Neuron (in vitro differentiated cells): ENCODE measurements at regions not wholly inside any gene's neighbourhood (a gene's known extent, or its start where the extent isn't known, plus 50 kb on each side); places are given as distances from the start of the nearest gene placed in this dataset.

Experiments used
- H2AFZ ChIP-seq: one replicate; pipeline ENCODE4 v1.6.1; 2013; ENCODE audit warnings: low read depth, mild to moderate bottlenecking, inconsistent platforms, low read length, moderate library complexity
- H3K27me3 ChIP-seq: one replicate; pipeline ENCODE4 v1.6.1; 2013; ENCODE audit warnings: low read length; ENCODE audit not compliant: insufficient read depth
- H3K36me3 ChIP-seq: one replicate; pipeline ENCODE4 v1.6.1; 2013; ENCODE audit warnings: low read length; ENCODE audit not compliant: insufficient read depth
- H3K4me1 ChIP-seq: one replicate; pipeline ENCODE4 v1.6.1; 2013; ENCODE audit warnings: low read length; ENCODE audit not compliant: insufficient read depth
- H3K4me3 ChIP-seq: 2 replicates; pipeline ENCODE4 v1.5.1; 2013; ENCODE audit warnings: mild to moderate bottlenecking, low read length, moderate library complexity
- H3K9me3 ChIP-seq: one replicate; pipeline ENCODE4 v1.6.1; 2013; ENCODE audit warnings: low read length

DNA sequence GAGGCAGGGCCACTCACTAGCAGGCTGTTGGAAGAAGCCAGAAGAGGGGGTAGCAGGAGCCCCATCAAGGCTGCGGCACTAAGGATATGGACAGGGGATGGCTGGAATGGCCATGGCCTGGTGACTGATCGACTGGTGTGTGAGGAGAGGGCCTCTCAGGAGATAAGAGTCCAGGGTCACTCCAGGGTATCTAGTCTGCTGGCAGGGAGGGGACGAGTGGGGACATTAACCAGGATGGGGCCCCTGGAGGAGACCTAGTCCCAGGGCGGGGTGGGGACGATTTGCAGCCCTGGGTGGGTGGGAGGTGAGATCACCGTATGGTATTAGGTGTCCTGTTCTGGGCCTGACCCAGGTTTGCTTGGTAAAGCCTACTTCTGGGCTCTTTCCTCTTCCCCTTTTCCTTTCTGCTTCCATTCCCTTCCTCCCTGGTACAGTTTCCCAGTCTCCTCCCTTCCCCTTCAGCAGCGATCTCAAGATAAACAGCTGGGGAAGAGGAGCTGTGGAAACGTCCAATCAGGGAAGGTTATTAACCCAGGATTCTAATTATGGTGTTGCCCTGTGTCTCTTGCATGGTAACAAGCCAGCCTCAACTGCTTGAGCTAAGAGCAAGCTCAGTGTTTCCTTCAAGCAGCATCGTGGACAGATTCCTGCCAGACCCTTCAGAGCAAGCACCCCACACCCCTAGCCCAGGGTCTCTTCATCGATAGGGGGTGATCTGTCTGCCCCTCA, 233.2 kb downstream of the RPS24 start:
- Histone ChIP-seq H2AFZ (no peak overlapping the region), H3K27me3 (no peaks in the 10 kb centered on the region), H3K9me3 (no peaks in the 10 kb centered on the region), H3K4me3 (no peak overlapping the region), H3K36me3 (no peaks in the 10 kb centered on the region), H3K4me1 (peaks cover 5% of the 10 kb centered on the region)

DNA sequence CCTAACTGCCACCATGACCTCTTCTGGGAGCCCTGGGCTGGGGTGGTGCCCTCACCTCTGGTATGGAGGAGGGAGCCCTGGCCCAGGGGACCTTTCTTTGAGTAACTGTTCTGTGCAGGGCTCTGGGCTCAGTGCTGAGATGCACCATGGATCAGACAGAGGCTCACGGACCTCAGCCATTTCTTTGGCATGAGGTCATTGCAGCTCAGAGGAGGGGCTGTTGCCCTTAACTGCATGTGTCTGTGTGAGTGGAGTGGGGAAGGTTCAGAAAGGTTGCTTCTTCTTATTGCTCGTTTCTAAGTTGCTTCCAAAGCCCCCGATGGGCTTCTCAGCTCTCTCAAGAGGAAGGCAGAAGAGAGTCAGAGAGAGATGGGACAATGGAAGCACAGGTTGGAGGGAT, 233.9 kb downstream of the RPS24 start:
- Histone ChIP-seq H2AFZ (no peak overlapping the region), H3K4me3 (no peak overlapping the region), H3K9me3 (no peaks in the 10 kb centered on the region), H3K27me3 (no peaks in the 10 kb centered on the region), H3K36me3 (no peaks in the 10 kb centered on the region), H3K4me1 (peaks cover 5% of the 10 kb centered on the region)

DNA sequence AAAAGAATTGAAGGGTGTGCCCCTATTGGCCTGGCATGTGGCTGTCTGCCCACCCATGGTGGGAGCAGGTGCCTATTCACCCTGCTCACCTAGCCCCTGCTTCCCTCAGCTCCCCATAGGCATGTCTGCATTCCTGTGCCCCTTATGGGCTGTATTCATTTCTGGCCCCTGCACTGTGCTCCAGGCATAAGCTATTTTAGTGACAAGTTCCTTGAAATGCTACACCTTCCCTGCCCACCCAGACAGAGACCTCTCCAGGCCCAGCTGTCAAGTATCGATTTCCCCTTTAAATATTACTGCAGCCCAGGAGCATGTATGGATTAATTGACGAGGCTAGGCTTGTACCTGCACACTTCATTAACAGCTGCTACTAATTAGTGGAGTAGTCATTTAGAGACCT, 235.4 kb downstream of the RPS24 start:
- Histone ChIP-seq H3K4me1 (peaks cover 5% of the 10 kb centered on the region), H3K4me3 (no peak overlapping the region), H2AFZ (no peak overlapping the region), H3K9me3 (no peaks in the 10 kb centered on the region), H3K27me3 (no peaks in the 10 kb centered on the region), H3K36me3 (no peaks in the 10 kb centered on the region)

DNA sequence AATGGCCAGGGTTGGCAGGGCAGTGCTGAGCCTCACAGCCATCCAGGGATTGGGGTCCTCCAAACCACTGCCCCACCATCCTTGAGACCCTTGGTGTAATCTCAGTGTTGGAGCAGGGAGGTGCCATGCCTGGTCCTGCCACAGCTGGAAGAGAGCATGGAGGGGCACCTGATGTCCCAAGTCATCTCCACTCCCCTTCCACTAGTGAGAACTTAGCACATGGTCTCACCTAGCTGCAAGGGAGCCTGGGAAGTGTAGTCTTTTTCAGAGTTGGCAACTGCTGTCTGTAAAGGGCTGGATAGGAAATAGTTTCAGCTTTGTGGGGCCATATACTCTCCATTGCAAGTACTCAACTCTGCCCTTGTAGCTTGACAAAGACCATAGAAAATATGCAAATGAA, 238.7 kb downstream of the RPS24 start:
- Histone ChIP-seq H3K4me1 (peaks cover 2% of the 10 kb centered on the region), H3K27me3 (peaks cover 3% of the 10 kb centered on the region), H3K36me3 (no peaks in the 10 kb centered on the region), H2AFZ (no peak overlapping the region), H3K9me3 (no peaks in the 10 kb centered on the region), H3K4me3 (no peak overlapping the region)

DNA sequence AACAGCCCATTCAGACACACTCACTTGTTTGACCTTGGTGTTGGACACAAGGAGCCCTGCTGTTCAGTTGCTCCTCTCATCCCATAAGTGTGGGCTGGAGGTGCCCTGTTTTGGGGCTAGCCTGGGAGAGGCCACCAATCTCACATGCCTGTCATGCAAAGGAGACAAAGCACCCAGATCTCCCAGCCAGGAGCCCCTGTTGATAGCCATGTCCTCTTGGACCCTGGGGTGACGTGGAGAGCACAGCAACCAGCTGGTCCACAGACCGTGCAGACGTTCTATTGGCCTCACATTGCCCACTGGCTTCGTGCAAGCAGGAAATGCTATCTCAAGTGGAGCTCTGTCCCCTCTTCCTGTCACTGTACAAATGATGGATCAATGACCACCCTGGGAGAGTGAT, 240.8 kb downstream of the RPS24 start:
- Histone ChIP-seq H3K36me3 (no peaks in the 10 kb centered on the region), H2AFZ (no peak overlapping the region), H3K4me3 (no peak overlapping the region), H3K27me3 (peaks cover 3% of the 10 kb centered on the region), H3K4me1 (no peaks in the 10 kb centered on the region), H3K9me3 (no peaks in the 10 kb centered on the region)

DNA sequence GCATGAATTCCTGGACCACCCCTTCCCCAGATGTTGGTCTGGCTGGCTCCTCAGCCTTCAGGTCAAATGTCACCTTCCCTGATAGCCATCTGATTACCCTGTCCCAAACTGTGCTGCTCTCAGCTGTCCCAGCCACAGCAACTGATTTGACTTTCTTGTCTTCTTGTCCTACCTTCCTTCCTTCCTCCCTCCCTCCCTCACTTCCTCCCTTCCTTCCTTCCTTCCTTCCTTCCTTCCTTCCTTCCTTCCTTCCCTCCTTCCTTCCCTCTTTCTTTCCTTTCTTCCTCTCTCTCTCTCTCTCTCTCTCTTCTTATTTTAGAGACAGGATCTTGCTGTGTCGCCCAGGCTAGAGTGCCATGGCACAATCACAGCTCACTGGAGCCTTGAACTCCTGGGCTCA, 242.5 kb downstream of the RPS24 start:
- Histone ChIP-seq H3K36me3 (no peaks in the 10 kb centered on the region), H3K27me3 (peaks cover 3% of the 10 kb centered on the region), H2AFZ (no peak overlapping the region), H3K9me3 (no peaks in the 10 kb centered on the region), H3K4me1 (no peaks in the 10 kb centered on the region), H3K4me3 (no peak overlapping the region)

DNA sequence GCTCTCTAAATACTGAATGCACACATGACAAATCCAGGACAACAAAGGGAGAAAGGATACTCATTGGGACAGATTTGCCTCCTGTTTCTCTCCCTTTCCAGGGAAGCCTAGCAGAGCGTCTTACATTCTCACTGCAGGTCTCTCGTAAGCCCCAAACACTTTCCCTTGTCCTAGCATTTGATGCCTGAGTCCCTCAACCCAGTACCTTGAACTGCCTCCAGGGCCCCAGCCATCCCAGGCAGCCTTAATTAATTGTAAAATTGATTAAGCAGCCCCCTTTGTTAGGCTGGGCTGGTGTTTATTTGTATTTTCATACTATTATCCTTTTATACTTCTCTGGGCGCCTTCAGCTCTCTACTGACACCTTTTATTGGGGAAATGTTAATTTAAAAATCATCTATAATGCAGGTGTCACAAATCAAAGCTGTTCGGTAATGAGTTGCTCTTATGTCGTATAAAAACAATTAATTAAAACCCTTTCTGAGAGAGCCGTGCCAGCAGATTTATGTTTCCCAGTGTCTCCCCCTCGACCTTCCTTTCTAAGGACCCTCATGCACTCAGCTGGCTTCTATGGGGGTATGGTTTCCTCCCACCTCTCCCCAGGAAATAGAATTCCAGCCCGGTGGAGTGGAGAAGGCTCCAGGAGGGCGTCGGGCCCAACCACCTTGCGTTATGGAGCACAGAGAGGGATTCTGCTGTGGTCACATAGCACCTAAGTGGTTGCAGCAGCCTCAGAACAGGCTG, 243.8 kb downstream of the RPS24 start:
- Histone ChIP-seq H2AFZ (no peak overlapping the region), H3K4me1 (no peaks in the 10 kb centered on the region), H3K9me3 (no peaks in the 10 kb centered on the region), H3K27me3 (peaks cover 3% of the 10 kb centered on the region), H3K4me3 (no peak overlapping the region), H3K36me3 (no peaks in the 10 kb centered on the region)

DNA sequence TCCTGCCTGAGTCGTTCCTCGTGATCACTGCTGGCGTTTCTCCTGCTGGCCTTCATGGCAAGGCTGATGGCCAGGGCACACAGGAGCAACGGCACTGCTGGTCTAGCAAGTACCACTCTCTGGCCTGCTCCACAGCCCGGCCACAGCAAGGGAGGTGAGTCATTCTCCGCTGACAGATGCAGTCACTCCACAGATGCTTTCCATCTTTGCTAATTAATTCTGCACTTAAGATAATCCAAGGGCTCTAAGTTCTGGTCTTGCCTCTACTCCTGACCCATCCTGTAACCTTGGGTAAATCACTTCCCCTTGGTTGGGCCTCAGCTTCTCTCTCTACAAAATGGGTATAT, 244.4 kb downstream of the RPS24 start:
- Histone ChIP-seq H3K4me1 (peaks cover 3% of the 10 kb centered on the region), H3K27me3 (peaks cover 3% of the 10 kb centered on the region), H3K9me3 (no peaks in the 10 kb centered on the region), H3K36me3 (no peaks in the 10 kb centered on the region), H3K4me3 (no peak overlapping the region), H2AFZ (no peak overlapping the region)

DNA sequence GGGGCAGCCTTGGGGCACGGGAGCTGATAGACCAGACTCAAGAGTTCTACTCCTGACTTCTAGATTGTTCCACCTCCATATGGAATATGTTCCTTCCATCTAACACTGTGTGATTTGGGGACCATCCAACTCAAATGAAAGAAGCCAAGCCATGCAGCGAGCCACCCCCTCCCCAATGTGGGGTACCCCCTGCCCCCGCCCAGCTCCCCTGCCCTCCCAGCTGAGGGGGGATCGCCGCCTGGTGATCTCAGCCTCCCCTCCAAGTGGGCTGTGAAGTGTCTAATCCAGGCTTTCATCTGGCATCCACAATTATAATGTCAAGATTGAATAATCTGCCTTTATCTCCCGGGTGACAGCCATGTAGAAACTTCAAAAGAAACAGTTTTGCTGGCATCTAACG, 246.1 kb downstream of the RPS24 start:
- no peak overlapping the region for H2AFZ ChIP-seq
- H3K36me3 ChIP-seq, result no peaks in the 10 kb centered on the region
- H3K4me1 ChIP-seq, result peaks cover 6% of the 10 kb centered on the region
- no peaks in the 10 kb centered on the region for H3K9me3 ChIP-seq
- no peak overlapping the region for H3K4me3 ChIP-seq
- peaks cover 3% of the 10 kb centered on the region for H3K27me3 ChIP-seq

DNA sequence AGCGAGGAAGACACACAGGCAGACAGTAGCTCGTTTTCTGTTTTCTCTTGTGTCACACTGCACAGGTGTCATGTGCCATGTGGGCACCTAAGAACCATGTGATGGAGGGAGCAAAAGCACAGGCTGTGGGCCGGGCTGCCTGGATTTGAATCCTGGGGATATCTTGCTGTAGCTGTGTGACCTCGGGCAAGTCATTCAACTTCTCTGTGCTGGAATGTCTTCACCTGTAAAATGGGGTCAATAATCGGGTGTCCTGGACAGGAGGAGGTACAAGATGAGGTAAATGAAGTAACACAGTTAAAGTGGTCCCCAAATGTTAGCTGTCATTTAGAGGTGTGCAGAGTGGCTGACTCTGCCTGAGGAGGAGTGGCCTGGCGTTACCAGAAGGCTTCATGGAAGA, 246.9 kb downstream of the RPS24 start:
- Histone ChIP-seq H3K27me3 (peaks cover 3% of the 10 kb centered on the region), H3K36me3 (no peaks in the 10 kb centered on the region), H3K9me3 (no peaks in the 10 kb centered on the region), H2AFZ (no peak overlapping the region), H3K4me3 (no peak overlapping the region), H3K4me1 (peaks cover 6% of the 10 kb centered on the region)

DNA sequence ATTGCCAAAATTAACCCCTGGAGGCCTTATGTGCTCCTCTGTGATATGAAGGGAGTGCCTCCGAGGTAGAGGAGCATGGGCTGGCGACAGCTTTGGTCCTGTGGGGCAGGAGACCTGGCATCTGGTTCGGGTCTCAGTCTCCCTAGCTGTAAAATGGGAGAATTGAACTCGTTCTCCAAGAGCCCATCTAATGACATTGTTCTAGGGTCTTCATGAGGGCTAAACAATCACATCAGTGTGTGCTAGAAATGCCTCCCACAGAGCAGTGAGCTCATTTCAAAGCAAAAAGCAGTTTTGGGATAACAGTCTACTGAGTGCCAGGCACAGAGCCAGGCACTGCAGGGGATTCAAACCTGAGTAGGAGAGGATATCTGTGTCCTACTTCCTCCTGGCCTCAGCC, 248.0 kb downstream of the RPS24 start:
- Histone ChIP-seq H3K9me3 (no peaks in the 10 kb centered on the region), H3K36me3 (no peaks in the 10 kb centered on the region), H2AFZ (no peak overlapping the region), H3K27me3 (peaks cover 2% of the 10 kb centered on the region), H3K4me1 (peaks cover 6% of the 10 kb centered on the region), H3K4me3 (no peak overlapping the region)

DNA sequence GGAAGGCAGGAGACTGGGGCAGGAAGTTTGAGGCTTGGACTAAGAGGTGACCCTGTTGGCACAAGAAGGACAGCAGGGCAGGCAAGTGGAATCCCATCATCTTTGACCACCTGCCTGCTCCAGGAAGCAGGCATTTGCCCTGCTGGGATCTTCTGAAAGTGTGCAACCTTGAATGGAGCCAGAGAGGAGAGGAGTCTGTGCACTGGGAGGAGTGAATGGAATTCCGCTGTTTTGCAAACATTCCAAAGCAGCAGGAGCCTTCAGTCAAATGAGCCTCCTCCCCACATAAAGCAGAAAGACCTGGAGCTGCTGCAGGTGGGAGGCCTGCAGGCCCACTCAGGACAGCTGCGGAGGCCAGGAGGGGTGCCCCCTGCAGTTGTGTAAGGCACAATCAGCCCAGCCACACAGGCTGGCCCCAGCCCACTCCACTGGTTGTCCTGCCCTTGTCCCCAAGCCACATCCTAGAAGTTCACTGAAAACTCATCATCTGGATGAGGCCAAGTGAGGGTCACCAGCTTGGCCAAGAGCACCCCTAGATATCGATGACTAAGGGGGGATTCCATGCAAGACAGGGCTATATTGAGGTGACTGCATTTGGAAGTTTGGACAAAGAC, 249.5 kb downstream of the RPS24 start:
- no peak overlapping the region for H3K4me3 ChIP-seq
- no peaks in the 10 kb centered on the region for H3K36me3 ChIP-seq
- H2AFZ ChIP-seq, result no peak overlapping the region
- peaks cover 6% of the 10 kb centered on the region for H3K4me1 ChIP-seq
- H3K9me3 ChIP-seq, result no peaks in the 10 kb centered on the region
- no peaks in the 10 kb centered on the region for H3K27me3 ChIP-seq

DNA sequence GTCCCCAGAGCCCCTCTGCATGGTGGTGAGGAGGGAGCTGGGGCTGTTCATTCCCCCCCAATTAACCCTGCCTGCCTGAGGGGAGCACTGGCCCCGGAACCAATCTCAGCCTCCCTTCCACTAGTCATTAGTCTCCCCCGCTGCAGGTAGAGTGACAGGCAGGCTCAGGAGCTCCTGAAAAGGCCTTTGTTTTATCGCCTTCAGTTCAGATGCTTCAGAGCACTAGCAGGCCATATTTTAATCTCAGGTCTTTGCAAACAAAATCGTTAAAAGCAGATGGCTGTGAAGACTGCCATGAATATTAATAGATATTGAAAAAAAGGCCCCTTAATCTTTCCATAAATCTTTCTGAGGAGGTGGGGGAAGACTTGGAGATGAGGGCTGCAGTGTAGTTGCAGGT, 250.7 kb downstream of the RPS24 start:
- Histone ChIP-seq H3K36me3 (no peaks in the 10 kb centered on the region), H2AFZ (no peak overlapping the region), H3K4me3 (no peak overlapping the region), H3K27me3 (peaks cover 3% of the 10 kb centered on the region), H3K9me3 (no peaks in the 10 kb centered on the region), H3K4me1 (peaks cover 6% of the 10 kb centered on the region)
